ENCODE measurements at regions not wholly inside any gene's neighbourhood (a gene's known extent, or its start where the extent isn't known, plus 50 kb on each side); places are given as distances from the start of the nearest gene placed in this dataset.

DNA sequence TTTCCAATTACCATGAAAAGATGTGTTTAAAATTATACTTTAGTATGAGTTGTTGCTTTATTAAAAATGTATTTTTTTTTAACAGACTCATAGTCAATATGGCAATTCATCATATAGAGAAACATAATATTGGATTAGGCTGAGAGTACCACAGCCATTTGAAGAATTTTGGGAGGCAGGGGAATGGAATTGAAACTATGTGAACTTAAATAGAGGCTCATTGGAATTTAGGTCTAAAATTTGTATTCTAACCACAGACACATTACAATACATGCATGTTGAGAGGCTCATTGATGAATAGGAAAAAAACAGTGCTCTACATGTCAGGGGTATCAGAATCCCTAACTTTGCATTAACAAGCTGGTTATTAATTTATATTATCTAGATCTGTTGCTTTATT is 269.6 kb downstream of the DKK2 start:
- DNase-seq, result no peak

DNA sequence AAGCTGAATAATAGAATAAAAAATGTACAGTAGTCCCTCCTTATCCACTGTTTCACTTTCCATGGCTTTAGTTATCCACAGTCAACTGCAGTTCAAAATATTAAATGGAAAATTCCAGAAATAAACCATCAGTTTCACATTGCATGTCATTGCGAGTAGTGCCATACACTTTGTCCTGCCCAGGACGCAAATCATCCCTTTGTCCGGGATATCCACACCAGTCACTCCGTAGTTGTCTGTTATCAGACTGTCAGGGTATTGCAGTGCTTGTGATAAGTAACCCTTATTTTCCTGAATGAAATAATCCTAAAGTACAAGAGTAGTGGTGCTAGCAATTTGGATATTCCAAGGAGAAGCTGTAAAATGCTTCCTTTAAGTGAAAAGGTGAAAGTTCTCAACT is 271.3 kb downstream of the DKK2 start:
- DNase-seq, result no peak

DNA sequence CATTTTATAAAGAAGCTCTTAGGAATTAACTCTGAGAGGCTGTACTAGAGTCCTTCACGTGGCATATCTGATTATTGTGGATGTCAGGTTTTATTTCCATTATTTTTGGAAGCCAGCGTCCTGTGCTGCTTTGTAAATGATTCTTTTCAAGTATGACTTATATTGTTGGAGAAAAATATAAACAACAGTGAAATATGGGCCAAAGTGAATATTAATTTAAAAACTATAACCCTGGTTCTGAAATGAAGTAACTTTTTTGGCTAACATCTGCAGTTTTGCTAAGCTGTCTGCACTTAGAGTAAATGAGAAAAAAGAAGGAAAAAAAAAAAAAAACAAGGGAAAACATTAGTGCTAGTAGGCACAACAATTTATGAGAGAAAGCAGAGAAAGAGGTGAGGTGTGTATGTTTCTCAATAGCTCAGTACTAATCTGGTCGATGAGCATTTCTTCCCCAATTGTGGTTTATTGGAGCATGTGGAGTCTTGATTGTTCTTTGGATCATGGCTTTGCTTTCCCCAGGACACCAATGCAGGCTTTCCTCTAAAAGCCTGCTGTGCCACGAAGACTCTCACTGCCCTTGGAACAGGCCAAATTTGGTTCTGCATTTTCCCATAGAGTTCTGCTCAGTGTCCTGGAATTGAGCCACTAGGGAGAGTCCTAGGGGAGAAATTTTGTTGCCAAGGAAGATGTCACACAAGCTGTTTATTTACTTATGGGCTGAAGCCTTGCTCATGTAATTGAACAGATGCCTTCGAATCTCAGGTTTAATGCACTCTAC is 273.3 kb downstream of the DKK2 start:
- no peak for DNase-seq

DNA sequence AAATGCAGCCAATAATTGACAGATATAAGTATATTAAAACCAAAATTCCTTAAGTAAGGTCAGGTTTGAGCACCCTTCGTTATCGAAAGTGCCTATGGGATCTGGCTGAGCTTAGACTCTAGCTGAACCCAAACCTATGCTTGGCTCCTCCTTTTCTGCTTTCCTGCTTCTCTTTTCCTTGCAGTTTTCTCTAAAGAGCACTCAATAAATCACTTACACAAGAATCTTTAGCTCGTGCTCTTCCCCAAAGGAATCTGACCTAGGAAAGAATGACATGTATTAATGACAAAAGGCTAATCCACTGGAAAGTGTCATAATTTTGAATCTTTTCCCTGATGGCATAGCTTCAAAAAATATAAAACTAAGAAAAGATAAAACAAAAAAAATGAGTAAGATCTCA is 282.7 kb downstream of the DKK2 start:
- no peak for DNase-seq

DNA sequence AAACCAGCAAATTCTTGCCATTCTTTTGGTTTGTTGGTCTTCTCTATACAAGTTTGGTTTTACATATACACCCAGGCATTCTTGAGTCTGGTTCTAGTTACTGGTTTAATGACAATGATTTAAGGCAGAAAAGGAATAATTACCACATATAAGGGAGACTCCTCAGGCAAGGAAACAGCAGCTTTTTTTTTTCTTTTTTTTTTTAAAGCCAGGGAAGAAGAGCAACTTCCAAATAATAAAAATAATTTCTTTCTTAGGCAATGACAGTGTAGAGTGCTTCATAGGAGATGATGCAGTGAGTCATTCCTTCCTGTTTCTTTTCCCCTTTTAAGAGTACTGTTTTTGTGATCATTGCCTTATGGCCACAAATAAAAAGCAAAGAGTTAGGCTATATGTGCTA is 289.7 kb downstream of the DKK2 start:
- no peak for DNase-seq

DNA sequence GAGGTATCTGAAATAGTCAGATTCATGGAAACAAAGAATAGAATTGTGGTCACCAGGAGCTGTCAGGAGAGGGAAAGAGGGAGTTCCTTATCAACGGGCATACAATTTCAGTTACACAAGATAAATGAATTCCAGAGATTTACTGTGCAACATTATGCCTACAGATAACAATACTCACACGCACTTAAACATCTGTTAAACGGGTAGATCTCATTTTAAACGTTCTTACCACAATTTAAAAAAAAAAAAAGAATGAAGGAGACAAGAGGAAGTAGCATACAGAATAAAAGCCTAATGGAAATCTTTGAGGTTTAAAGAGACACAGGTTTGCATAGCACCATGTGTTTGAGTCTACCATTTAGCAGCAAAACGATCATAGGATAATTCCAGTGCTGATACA is 298.0 kb downstream of the DKK2 start:
- DNase-seq, result no peak

DNA sequence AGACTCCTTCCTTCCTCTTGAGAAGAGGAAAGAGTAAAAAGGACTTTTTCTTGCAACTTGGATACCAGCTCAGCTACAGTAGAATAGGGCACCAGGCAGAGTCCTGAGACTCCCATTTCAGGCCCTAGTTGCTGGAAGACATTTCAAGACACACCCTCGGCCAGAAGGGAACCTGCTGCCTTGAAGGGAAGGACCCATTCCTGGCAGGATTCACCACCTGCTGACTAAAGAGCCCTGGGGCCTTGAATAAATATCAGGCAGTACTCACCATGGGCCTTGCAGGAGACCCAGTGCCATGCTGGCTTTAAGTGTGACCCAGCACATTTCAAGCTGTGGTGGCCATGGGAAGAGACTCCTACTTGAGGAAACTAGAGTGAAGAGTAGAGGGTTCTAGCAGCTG is 317.6 kb downstream of the DKK2 start:
- DNase-seq, result no peak

DNA sequence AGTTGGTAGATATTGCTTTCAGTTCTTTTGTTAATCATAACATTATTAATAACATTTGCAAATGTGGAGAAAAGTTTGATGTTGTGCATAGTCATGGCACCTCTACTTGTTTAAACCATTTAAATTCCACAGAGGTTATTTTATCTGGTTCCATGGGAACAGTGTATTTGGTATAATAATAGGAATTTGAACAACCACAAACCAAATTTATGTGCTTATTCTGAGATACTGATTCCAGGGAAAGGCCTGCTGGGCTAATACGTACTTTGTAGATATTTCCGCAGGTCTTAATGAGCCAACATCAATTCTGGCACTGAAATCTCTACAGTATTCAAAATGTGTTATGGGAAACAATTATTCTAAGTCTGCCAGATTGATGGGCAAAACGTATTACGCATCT is 319.0 kb downstream of the DKK2 start:
- DNase-seq, result no peak

DNA sequence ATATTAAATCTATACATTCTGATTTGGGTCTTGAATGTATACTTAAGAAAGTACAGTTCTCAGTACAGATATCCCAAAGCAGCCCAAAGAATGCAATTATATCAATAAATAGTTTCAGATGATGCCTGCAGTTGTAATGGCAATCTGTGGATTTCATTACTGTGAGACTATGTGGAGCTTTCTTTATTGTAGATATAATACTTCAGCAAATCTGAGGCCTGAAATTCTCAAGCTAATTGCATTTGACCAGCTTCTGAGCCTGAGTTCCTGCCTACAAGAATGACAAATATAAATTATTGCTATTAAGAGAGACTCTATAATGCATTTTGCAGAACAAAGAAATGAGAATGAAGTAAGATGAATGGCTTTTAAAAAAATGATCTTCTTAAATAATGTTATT is 320.3 kb downstream of the DKK2 start:
- no peak for DNase-seq

DNA sequence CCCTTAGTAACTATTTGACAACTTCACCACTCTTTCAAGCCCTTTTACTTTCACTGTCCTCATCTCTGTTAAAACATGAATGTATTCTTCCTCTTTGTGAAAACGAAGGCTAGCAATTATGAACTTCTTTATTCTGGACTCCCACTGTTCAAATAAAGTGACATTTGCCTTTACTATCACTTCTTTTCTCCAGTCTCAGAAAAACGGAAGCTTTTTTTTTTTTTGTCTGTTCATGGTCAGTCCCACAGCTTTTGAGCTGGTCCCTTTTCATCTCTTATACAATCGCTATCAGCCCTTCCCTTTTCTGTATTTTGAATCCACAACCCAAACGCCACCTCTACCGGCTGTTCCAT is 327.7 kb downstream of the DKK2 start:
- DNase-seq, result no peak

DNA sequence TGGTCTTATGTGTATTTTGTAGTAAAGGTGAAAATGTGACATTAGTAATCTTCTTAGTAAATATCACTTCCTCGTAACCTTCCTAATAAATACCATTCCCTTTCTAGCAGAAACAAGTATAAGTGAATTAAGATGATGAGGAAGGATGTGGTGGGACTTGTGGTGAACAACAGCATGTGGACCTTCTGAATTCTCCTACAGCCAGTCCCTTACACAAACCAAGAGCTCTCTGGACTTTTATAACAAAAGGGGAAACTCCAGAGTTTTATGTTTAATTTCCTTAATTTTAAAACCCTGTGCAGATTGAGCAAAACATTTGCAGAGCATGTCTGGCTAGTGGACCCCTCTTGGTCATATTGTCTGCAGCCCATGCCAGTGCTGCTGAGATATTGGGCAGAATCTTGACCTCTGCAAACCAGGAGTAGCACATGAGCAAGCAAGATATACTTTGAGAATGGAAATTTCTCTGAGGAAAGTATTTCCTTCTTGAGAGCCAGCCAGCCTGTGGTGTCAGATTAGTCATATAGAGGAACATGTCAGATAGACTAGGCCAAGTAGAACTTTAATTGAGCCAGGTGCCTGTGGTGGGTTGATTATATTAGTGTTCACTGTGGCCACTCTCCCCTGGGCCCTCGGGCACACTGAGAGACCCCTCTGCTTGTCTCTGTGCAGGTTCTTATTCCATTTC is 328.2 kb downstream of the DKK2 start:
- DNase-seq, result no peak

DNA sequence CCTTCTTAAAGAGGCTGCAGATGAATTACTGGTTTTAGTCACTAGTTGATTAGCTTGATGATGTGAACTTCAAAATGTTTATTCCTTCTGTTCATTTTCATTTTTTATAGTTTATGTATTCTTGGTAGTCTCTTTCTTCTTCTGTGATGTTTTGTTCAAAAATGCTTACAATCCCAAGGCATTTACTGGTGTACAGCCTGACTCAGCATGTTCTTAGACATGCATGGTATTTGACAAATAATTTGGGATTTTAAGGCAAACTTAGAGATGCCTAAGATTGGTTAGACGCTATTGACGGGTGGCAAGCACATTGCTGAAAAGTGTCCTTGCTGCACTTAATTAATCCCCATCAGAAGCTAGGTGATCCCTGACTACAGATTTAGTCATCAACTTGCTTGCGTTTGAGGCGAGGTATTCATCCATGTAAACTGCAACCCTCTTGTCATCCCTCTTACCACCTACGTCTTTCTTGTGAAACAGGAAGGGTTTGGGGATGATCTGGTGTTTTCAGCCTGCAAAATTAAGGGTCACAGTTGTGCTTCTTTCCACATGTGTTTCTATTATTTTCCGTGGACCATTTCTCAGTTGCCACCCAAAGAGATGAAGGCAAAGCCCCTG is 331.8 kb downstream of the DKK2 start:
- no peak for DNase-seq

DNA sequence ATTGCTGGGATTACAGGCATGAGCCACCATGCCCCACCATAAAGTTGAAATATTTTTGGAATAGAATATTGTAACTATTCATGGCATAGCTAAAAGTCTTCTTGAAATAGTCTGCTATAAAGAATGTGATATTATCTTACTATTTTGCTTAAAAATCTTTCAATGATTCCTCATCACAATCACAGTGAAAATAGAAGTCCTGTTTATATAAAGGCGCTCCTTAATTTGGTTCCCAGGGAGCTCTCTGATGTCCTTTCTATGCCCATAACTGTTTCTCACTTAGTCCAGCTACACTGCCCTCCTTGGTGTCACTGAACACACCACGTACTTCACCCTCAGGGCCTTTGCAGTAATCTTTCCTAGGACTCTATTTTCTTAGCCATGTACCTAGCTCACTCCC is 331.7 kb upstream of the GIMD1 start:
- no peak for DNase-seq

DNA sequence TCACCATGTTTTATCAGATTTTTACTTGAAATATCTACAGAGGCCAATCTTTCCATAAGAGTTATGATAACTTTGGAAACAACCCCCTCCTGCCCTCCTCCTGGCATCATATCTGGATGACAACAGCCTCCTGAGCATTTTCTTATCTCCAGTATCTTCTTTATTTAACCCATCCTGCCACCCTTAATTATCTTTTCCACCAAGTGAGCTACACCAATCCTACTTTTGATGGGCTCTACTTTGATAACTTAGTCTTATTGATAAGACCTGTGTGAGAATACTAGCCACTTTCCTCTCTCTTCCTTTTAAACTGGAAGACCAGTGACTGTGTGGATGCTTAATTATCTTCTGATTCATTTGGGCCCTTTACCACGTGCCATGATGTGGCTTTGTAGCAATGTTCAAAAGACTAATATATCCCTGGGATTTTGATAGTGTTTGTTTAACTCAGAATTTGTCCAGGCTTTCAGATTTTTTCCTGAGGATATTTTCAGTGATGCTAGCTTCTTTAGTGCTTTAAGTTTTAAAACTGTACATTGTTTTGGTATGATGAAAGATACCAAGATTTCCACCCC is 330.1 kb upstream of the GIMD1 start:
- DNase-seq, result no peak

DNA sequence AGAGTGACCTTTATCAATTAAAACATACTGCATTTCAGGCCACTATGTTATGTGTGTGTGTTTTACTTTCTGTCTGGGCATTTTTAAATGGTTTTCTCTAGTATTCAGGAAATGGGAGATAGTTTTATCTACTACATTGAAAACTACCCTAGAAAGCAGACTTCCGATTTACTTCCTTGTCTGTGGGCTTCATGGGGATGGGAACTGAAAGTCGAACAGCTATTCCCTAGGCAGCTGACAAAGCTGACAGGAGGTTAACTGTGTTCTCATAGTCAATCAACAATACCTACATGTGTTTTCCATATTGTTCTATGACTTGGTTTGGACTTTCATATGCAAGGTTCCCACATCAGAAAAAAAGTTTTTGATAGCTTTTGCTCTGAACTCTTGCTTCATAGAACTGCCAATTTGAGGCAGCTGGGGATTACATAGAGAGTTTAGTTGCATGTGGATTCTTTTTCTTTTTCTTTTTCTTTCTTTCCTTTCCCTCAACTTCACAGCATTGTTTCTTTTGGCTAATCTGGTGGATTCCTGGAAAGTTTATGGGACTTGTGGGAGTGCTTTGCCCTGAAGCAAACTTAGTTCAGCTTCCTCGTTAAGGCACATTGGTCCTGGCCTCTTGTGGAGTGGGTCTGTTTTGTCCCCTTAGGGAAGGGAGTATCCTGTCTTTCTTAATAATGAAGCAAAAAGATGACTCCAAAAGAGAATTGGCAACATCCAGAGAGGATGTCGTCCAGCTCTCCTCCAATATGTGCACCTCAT is 327.1 kb upstream of the GIMD1 start:
- no peak for DNase-seq

DNA sequence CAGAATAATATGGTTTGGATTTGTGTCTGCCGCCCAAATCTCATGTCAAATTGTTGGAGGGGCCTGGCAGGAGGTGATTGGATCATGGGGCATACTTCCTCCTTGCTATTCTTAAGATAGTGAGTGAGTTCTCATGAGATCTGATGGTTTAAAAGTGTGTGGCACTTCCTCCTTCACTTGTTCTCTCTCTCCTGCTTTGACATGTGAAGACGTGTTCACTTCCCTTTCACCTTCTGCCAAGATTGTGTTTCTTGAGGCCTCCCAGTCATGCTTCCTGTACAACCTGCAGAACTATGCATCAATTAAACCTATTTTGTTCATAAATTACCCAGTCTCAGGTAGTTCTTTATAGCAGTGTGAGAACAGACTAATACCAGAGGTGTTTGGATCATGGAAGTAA is 325.7 kb upstream of the GIMD1 start:
- no peak for DNase-seq

DNA sequence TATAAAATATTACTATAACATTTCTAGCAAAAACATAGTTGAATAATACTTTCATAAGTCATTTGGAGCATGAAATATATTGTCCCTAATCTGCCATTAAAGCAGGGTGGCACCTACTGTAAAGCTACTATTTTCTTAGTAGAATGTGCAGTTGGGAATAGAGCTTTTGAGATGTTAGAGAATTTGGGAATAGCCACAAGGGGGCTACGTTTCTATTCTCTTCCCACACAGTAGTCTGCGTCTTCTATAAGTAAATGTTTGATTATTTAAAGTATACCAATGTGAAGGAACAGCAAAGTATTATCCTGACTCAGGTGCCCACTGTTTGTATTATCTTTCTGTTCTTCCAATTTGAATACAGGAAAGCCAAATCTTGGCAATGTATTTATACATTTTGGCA is 323.2 kb upstream of the GIMD1 start:
- no peak for DNase-seq

DNA sequence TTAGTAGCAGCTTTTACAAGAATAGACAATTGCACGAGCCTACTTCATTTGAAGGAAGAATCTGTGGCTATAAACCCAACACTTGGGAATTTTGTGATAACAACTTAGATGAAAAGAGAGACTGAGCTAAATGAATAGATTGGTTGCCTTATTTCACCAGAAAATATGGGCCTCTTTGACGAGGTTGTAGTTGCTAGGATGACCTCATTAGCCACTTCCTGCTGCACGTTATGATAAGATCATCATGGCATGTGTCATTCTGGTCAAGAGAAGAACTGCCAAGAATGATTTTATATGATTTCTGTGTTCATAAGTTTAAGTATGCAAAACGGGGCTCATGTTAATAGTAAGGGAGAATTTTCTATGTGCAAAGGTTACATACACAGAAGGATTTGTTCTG is 321.9 kb upstream of the GIMD1 start:
- no peak for DNase-seq

DNA sequence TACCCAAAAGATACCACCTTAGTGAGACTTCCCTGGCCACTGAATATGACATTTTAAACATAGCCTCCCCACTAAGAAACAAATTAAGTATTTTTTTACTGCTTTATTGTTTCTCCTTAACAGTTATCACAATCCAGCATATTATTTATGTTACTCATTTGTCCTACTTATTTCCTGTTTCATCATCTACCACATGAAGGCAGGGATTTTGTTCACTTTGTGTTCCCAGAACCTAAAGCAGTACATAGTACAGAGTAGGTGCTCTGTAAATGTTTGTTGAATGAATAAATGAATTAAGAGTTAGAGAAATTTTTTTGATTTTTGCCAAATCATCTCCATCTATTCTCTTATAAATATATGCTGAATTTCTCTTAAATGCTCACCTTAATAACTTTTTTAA is 318.4 kb upstream of the GIMD1 start:
- DNase-seq, result no peak

DNA sequence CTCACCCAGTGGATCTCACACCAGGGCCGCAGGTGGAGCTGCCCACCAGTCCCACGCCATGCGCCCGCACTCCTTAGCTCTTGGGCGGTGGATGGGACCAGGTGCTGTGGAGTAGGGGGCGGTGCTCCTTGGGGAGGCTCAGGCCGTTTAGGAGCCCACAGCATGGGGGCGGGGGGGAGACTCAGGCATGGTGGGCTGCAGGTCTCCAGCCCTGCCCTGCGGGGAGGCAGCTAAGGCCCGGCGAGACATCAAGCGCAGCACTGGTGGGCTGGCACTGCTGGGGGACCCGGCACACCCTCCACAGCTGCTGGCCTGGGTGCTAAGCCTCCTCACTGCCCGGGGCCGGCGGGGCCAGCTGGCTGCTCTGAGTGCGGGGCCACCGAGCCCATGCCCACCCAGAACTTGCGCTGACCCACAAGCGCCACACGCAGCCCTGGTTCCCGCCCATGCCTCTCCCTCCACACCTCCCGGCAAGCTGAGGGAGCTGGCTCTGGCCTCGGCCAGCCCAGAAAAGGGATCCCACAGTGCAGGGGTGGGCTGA is 312.9 kb upstream of the GIMD1 start:
- DNase-seq, result no peak

DNA sequence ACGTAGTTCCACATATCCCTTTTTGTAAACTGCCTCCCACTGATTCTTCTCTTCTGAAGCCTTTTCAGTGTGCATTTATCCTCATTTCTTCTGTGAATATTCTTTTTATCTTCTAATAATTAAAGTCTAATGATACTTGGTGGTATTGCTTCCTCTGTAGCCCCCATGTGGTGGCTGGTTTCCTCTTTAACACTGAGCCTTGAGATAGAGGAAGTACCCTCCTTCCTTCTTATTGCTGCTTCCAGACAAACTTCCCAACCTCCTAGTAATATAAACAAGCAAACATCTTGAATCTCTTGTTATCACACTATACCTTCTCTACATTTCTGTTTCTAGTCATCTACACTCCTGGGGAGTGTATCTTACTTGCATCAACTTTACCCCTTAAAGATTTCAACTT is 310.5 kb upstream of the GIMD1 start:
- DNase-seq, result no peak

DNA sequence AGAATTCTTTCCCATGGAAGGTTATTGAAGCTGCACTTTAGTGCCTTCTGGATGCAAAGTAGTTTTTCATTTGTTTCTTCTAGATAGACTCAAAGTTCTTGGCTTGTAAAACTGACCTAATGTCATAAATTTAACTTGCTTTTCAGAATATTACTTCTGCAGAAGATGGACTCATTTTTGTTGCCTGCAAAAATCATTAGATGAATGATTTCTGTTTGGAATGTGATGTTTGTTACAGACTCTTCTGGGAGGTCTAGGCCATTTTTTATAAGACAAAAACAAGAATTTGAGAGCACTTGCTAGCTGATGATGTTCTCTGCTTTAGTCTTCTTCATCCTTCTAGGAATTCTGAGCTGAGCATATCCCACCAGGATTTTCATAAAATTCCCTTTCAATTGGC is 308.6 kb upstream of the GIMD1 start:
- no peak for DNase-seq

All from RPMI8226 (cell line).